ENCODE measurements at regions not wholly inside any gene's neighbourhood (a gene's known extent, or its start where the extent isn't known, plus 50 kb on each side); places are given as distances from the start of the nearest gene placed in this dataset.

- H2BK20ac ChIP-seq (ENCODE audit: low read depth, low read length) = no peak overlapping the region
- no peak overlapping the region for H3K56ac ChIP-seq (ENCODE audit: extremely low read depth, insufficient read depth, low read length)
- H3K36me3 ChIP-seq (ENCODE audit: control insufficient read depth, insufficient read depth, low read length) = no peaks in the 10 kb centered on the region
- H3K4me3 ChIP-seq (ENCODE audit: insufficient read depth, low read depth, low read length) = no peak overlapping the region
- H2BK120ac ChIP-seq (ENCODE audit: low read depth, low read length) = no peak overlapping the region
- no peak overlapping the region for H3K27ac ChIP-seq (ENCODE audit: insufficient read depth, low read length)
- dilution Hi-C loops (cut with HindIII; ENCODE audit: low sequenced_read_pairs, unreplicated experiment) (no loop called here), intact Hi-C loops (cut with micrococcal nuclease) (no loop called here), in situ Hi-C loops (cut with MboI; ENCODE audit: low sequenced_read_pairs) (no loop called here)
- H3K4me1 ChIP-seq (ENCODE audit: control insufficient read depth, insufficient read depth, low read length) = no peaks in the 10 kb centered on the region
- no peak overlapping the region for H3K14ac ChIP-seq (replicated peaks; ENCODE audit: low read depth, low read length)
- no peak overlapping the region for H4K5ac ChIP-seq (ENCODE audit: low read depth, low read length)
- H3K4ac ChIP-seq (ENCODE audit: low read depth, low read length) = no peak overlapping the region
- H3K23ac ChIP-seq (ENCODE audit: low read depth, low read length) = no peak overlapping the region
- no peak for TF ChIP-seq CEBPB (IDR thresholded peaks at IDR 0.05; ENCODE audit: low read depth, low read length)
- CTCF ChIA-PET = no interaction called here
- H4K8ac ChIP-seq (ENCODE audit: low read depth in 2 of 2, low read length in 2 of 2) = no peak overlapping the region
- DNase-seq = no peak
- POLR2A ChIA-PET (ENCODE audit: unreplicated experiment) = no interaction called here
- no peaks in the 10 kb centered on the region for H4K20me1 ChIP-seq (ENCODE audit: insufficient read depth, low read length)
- 63% methylated on average over 3 of the region's 18 CpGs; no CpG with 5 or more reads in 1 of the 2 experiments for WGBS, 2 experiments (ENCODE audit: extremely low coverage in 2 of 2, insufficient read length in 1 of 2)
- no peak overlapping the region for H2BK5ac ChIP-seq (ENCODE audit: low read depth, low read length, poor library complexity, severe bottlenecking)
- no peak overlapping the region for H3K9ac ChIP-seq (ENCODE audit: low read depth, low read length)
- H3K9me1 ChIP-seq (ENCODE audit: insufficient read depth, low read length) = no peaks in the 10 kb centered on the region
- no peak overlapping the region for H3K4me2 ChIP-seq (ENCODE audit: low read depth, low read length)
- H4K91ac ChIP-seq (ENCODE audit: insufficient read depth, low read depth, low read length) = no peak overlapping the region
- no TSS peak for BruUV-seq (replicated peaks)
- no peaks in the 10 kb centered on the region for H3K79me1 ChIP-seq (ENCODE audit: low read depth in 1 of 2, low read length in 2 of 2)
- H3K9me3 ChIP-seq (ENCODE audit: control insufficient read depth, insufficient read depth, low read length) = peaks cover 23% of the 10 kb centered on the region
- H3K18ac ChIP-seq (ENCODE audit: low read depth, low read length) = no peak overlapping the region
- H2AK9ac ChIP-seq (replicated peaks; ENCODE audit: low read depth, low read length, poor library complexity) = no peak overlapping the region
- H2AK5ac ChIP-seq (ENCODE audit: low read depth, low read length) = no peak overlapping the region
- ATAC-seq (ENCODE audit: low read depth) = no peak
- no peak overlapping the region for H2BK15ac ChIP-seq (ENCODE audit: low read depth, low read length)
- H2AFZ ChIP-seq (replicated peaks; ENCODE audit: low read length, poor library complexity) = no peak overlapping the region
- no peaks in the 10 kb centered on the region for H3K27me3 ChIP-seq (ENCODE audit: control insufficient read depth, insufficient read depth, low read length)
These were observed 69.4 kb upstream of the MYT1L start for GRCh38 chr2:2400286-2401038.
